Right atrium auricular region (tissue), 2 donors: ENCODE measurements at regions not wholly inside any gene's neighbourhood (a gene's known extent, or its start where the extent isn't known, plus 50 kb on each side); places are given as distances from the start of the nearest gene placed in this dataset.

ENCODE experiments used
- DNase-seq: peaks from one replicate; pipeline ENCODE4 v3.0.0-alpha.2; 2019; ENCODE audit warnings: low spot score
- H3K27ac ChIP-seq, 2 donors: fragments of 200-600 bp; sonication (generic); 1 replicate in 1 of 2; 2 replicates in 1 of 2; pipeline ENCODE4 v1.5.1; 2016 to 2019
- H3K27me3 ChIP-seq, 2 donors: fragments of 200-600 bp; sonication (generic); one replicate each; pipeline versions ENCODE4 v1.5.1 to v1.6.0; 2017 to 2019
- H3K36me3 ChIP-seq: fragments of 200-600 bp; sonication (generic); one replicate; pipeline ENCODE4 v1.5.1; 2016
- H3K4me1 ChIP-seq, 2 donors: fragments of 200-600 bp; sonication (generic); one replicate each; pipeline versions ENCODE4 v1.5.1 to v1.6.0; 2017 to 2019
- H3K4me3 ChIP-seq, 2 donors: fragments of 200-600 bp; sonication (generic); 1 replicate in 1 of 2; 2 replicates in 1 of 2; pipeline ENCODE4 v1.5.1; 2017 to 2019; ENCODE audit warnings: mild to moderate bottlenecking in 1 of 2, moderate library complexity in 1 of 2
- H3K9me3 ChIP-seq, 2 donors: fragments of 200-600 bp; sonication (generic); one replicate each; pipeline ENCODE4 v1.5.1; 2019
- CTCF ChIP-seq, 2 donors: fragments of 200-600 bp; sonication (generic); IDR thresholded peaks; one replicate each; pipeline ENCODE4 v1.5.1; 2019; ENCODE audit warnings: antibody characterized with exemption in 2 of 2

GRCh38 chr11:126114486-126115126, 51.9 kb upstream of the CDON start:
- no peaks in the 10 kb centered on the region for H3K9me3 ChIP-seq
- no peak for TF ChIP-seq CTCF (IDR thresholded peaks at IDR 0.05)
- H3K4me3 ChIP-seq: no peak overlapping the region
- H3K27ac ChIP-seq: peak overlapping the region; percentile 85 to 92
- no peaks in the 10 kb centered on the region for H3K36me3 ChIP-seq
- H3K27me3 ChIP-seq: no peaks in the 10 kb centered on the region
- no peak for DNase-seq
- H3K4me1 ChIP-seq: peaks cover 0 to 74% of the 10 kb centered on the region in 2 donors

GRCh38 chr11:126113963-126114362, 51.3 kb upstream of the CDON start:
- no peak for DNase-seq
- Histone ChIP-seq H3K36me3 (no peaks in the 10 kb centered on the region), H3K27me3 (no peaks in the 10 kb centered on the region), H3K4me3 (no peak overlapping the region), H3K4me1 (peaks cover 0 to 75% of the 10 kb centered on the region in 2 donors), H3K9me3 (no peaks in the 10 kb centered on the region), H3K27ac (peak overlapping the region; percentile 85 to 92)
- no peak for TF ChIP-seq CTCF (IDR thresholded peaks at IDR 0.05)

DNA sequence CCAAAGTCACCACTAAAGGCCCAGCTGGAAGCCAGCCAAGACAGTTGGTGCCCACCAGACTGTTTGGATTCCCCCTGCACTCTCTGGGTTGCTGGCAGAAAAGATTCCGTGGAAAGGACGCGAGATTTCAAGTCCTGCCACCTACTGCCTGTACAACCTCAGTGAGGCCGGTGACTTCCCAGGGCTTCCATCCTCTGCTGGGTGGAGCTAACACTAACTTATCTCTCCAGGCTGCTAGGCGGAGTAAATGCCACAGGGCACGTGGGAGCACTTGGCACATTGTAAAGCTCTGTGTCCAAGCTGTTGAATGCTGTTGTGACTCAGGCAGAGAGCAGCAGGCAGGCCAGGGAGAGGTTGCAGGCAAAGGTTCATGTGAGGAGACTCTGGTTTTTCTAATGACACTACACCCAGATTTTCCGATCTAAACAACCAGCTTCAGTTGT, 50.9 kb upstream of the CDON start:
- H3K36me3 ChIP-seq: no peaks in the 10 kb centered on the region
- no peaks in the 10 kb centered on the region for H3K9me3 ChIP-seq
- no peak for TF ChIP-seq CTCF (IDR thresholded peaks at IDR 0.05)
- no peak overlapping the region for H3K4me3 ChIP-seq
- peak overlapping the region; percentile 85 to 92 for H3K27ac ChIP-seq
- peak; percentile 97 for DNase-seq
- no peaks in the 10 kb centered on the region for H3K27me3 ChIP-seq
- H3K4me1 ChIP-seq: peaks cover 0 to 75% of the 10 kb centered on the region in 2 donors

DNA sequence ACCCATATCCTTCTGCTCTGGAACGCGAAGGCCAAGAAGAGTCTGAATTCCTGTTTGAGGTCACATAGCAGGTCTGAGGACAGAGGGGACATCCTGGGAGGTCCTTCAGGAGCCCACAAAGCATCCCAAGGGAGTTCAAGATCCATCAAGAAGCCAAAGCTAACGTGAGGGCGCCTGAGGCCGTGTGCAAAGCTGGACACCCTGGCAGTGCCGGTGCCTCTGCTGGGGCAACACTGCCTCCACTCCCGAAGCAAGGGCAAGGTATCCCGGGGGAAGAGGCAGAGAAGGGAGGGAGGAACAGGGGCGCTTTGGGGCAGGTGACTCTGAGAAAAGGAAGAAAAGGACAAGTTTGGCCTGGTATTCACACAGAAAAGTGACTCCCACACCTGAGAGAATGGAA, 50.3 kb upstream of the CDON start:
- H3K36me3 ChIP-seq: no peaks in the 10 kb centered on the region
- no peak overlapping the region for H3K4me3 ChIP-seq
- H3K27ac ChIP-seq: peak overlapping the region; percentile 76 to 92
- H3K9me3 ChIP-seq: no peaks in the 10 kb centered on the region
- DNase-seq: no peak
- peaks cover 0 to 75% of the 10 kb centered on the region in 2 donors for H3K4me1 ChIP-seq
- TF ChIP-seq CTCF (IDR thresholded peaks at IDR 0.05): no peak
- H3K27me3 ChIP-seq: no peaks in the 10 kb centered on the region

DNA sequence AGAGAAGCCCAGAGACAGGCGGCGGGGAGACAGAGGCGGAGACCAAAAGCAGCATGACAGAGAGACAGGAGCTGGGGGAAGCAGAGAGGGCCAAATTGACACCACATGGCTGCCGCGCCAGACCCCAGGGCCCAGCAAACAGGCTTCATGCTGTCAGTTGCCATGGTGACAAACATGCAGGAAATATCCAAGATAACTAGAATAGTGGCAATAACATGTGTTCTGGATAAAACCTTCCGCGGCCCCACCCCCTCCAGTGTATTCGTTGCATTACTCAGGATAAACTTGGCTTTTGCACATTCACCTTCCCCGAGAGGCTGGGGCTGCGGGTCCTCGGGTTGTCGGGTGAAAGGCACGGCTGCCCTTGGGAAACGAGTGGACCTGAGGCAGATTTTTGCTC, 49.9 kb upstream of the CDON start:
- Histone ChIP-seq H3K4me1 (peaks cover 0 to 75% of the 10 kb centered on the region in 2 donors), H3K27ac (peak overlapping the region; percentile 76 to 92), H3K36me3 (no peaks in the 10 kb centered on the region), H3K27me3 (no peaks in the 10 kb centered on the region), H3K9me3 (no peaks in the 10 kb centered on the region), H3K4me3 (no peak overlapping the region)
- peak; percentile 91 for DNase-seq
- no peak for TF ChIP-seq CTCF (IDR thresholded peaks at IDR 0.05)
